GM19025 (cell line): ENCODE measurements at regions not wholly inside any gene's neighbourhood (a gene's known extent, or its start where the extent isn't known, plus 50 kb on each side); places are given as distances from the start of the nearest gene placed in this dataset.

Experiments
- ATAC-seq: cut with Tn5 transposase; IDR thresholded peaks from one replicate; pipeline ENCODE4 v1.9.1; 2021; ENCODE audit warnings: mild to moderate bottlenecking, low read depth, moderate library complexity; ENCODE audit not compliant: unreplicated experiment

DNA sequence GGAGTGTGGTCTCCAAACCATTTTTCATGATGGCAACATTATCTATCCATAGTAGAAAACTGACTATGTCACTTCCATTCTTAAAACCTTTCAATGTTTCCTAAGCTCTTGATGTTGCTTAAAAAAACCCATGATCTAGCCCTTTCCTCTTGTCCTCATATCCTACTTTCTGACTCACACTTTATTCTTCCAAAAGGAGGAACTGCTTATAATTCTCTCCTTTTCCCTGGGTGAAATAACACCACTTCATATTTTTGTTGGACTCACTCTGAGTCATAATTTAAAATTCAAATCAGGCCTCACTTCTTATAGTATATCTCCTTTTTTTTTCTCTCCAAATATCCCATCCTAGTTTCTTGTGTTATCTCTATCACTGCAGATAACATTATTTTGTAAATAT, 513.9 kb downstream of the MAN2A1 start:
- no peak for ATAC-seq

DNA sequence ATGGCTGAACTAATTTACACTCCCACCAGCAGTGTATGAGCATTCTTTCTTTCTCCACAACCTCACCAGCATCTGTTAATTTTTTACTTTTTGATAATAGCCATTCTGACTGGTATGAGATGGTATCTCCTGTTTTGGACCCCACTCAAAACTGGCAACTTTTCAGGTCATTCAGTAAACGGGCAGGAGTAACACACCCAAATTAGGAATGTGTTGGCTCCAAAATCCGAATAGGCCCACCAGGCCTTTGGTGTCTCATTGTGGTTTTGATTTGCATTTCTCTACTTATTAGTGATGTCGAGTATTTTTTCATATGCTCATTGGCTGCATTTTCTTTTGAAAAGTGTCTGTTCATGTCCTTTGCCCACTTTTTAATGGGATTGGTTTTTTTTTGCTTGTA, 517.1 kb downstream of the TMEM232 start:
- no peak for ATAC-seq

DNA sequence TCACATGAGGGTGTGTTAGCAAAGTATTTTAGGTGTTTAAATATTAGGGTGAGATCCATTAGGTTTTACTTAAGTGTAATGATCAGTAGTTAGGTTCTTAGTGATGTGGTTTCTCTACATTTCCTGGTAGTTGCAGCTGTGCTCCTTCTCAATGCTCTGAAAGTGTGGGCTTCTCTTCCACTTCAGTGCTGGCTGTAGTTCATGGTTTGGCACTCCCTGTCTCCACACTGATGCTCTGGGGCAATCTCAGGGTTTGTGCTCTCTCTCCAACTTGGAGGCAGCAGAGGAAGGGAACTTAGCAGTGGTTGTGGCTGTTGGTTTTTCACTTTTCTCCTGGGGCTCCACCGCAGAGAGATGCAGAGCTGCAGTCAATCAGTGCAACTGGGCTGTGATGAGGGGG, 507.5 kb downstream of the TMEM232 start:
- ATAC-seq: no peak

DNA sequence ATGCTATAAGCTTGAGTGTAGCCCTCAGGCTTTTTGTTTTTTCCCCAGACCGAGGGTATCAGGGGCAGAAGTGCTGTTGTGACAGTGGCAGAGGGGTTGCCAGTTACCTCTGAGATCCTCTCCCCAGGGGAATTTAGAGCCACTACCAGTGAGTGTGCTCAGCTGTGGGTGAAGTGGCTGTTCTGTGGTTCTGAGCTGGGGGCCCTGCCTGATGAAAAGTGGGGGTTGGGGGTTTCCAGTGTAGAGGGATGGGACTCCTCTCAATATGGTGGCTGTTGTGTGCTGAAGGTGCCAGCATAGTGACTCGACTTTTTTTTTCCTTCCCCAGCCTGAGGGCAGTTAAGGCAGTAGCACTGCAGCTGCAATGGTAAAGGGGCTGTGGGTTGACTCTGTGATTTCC, 506.7 kb downstream of the TMEM232 start:
- no peak for ATAC-seq

DNA sequence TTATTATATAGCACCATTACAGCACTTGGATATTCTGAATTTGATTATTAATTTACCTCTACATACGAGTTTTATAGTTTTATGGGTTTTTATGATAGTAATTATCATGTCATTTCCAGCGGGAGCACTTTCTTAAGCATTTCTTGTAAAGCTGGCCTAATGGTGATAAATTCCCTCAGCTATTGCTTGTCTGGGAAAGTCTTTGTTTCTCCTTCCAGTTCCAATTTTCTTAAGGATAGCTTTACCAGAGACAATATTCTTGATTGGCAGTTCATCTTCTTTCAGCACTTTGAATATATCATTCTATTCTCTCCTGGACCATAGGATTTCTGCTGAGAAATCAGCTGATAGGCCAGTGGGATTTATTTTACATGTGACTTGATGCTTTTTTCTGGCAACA, 505.4 kb downstream of the TMEM232 start:
- ATAC-seq: no peak

DNA sequence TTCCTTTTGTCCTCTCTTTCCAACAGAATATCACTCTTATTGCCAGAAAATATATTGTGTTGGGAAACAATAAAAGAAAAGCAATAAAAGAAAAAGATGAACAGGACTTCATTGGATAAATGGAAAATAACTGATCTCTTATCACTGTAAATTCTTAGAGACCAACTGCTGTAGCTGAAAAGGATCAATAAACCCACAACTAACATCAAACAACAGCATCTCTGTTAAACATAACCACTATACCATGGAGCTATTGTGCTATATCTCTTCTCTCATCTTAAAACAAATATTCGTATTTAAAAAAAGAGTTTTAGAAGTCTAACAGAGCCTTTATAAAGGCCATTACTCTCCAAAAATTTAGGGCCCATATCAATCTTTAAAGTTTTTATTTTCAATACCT, 502.4 kb downstream of the TMEM232 start:
- ATAC-seq: no peak

DNA sequence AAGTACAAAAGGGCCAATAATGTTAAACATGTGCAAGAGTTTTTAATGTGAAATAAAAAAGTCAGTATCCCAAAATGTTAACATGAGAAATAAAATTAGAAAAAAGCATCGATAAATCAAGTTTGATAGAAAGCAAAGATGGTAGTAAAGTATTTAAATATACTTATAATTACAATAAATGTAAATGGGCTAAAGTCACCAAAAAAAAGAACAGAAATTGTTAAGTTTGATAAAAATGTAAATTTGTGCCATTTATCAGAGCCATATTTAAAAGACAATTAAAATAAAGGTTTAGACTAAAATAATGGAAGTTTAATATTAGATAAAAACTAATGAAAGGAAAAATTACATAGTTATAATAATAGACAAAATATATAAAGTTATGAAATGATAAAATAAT, 500.5 kb downstream of the TMEM232 start:
- no peak for ATAC-seq

DNA sequence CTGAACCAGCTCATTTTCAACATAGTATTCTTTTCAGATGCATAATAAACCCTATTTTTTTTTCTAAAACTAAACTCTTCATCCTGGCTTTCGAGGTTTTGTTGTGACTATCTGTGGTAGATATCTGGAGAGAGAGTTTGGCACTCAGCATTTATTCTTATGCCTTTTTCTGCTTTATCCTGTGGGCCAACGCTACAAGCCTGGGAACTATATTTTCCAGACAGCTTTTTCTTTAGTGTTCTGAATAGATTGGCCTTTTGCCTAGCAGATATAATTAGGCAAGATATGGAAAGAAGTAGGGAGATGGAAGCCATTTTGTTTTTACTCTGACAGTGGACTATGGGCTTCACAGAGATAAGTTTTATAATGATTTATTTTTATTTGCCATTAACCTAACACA, 486.7 kb downstream of the TMEM232 start:
- ATAC-seq: no peak

DNA sequence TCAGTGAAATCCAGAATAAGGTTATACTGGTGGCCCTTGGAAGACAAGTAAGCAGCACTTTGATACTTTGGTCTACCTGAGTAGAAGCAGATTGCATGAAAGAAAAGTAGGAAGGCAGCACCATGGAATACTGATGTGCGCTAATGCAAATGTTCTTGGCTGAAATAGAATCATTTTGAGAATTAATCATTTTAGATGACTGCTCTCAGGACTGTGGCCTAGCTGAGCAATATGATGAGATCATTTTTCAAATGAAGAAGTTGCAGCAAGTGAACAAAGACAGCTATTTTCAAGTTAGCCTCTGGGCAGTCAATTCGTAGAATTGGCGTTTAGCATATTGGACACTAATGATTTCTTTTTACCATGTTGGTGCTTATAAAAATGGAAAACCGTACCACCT, 483.5 kb downstream of the TMEM232 start:
- ATAC-seq: no peak

DNA sequence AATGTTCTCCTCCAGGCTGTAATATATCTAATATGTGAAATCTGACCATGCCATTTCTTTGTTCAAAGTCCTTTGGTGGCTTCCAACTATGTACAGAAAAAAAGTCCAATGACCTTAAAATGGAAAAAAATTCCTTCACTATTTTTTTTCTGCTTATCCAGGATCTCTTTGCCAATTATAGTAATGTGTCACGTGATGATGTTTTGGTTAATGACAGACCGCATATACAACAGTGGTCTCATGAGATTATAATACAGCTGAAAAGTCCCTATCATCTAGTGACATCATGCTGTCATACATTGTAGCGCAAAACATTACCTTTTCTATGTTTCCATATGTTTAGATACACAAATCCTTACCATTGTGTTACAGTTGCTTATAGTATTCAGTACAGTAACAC, 477.6 kb downstream of the TMEM232 start:
- ATAC-seq: no peak

DNA sequence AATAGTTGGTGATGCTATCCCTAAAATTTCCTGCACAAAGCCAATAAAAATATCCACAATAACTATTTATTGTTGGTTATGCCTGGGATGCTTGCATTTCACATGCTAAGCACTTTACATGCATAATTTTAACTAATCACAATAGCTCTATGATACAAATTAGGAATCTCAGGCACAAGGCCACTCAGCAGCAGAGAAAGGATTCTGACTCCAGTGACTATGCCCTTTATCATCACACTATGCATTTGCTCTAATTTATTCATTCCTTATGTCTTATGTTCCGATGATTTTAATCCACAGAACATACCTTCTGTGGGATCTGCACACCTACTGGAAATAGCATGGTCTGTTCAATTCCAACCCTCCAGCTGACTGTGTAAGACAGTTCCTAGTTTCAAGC, 476.1 kb downstream of the TMEM232 start:
- ATAC-seq: no peak

DNA sequence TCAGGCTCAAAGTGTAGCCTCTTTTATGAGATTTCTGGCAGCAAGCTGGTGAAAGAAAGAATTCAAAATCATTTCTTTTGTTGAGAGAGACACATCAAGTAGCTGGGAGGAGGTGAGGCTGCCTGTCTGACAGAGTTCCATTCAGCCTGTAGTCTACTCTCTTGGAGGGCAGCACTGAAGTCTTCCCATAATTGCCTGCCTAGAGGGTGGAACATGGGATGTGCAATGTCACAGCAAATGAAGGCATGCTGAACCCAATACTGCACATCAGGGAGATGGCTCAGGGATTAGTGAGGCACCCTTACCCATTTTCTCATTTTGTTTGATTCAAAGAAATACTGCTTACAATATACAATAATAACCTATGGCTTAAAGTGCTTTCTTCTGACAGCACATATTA, 475.7 kb downstream of the TMEM232 start:
- ATAC-seq: no peak

DNA sequence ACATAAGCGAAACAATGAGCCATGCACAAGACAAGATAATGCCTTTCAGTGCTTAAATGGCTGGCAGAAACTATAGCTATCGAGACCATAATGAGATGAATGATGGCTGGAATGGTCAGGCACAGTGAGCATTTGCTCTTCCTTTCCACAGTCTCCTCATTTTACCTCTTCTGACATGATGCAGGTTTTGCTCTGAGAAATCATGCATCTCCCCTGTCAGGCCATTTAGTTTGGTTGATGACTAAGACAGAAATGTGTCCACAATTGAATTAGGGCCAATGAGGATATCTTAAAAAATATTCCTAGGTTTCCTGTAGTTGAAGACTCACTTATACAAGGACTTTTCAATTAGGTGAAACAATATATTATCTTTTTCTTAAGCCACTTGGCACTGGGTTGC, 475.1 kb downstream of the TMEM232 start:
- ATAC-seq: no peak

DNA sequence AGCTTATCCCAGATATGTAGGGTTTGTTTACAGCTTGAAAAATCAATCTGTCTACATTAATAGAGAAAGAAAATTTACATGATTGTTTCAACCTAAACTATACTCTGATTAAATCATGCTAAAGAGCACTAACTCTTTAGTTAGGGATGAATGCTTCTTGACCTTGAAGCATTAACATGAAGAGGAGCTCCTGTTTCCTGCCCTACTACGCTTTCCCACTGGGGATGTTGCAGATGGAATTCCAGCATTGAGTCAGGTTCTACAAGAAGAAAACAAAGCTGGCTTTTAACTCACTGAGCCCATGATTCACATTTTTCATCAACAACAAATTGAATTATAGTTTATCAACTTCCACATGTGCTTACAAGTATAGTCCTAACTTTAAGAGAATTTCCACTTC, 471.3 kb downstream of the TMEM232 start:
- no peak for ATAC-seq

DNA sequence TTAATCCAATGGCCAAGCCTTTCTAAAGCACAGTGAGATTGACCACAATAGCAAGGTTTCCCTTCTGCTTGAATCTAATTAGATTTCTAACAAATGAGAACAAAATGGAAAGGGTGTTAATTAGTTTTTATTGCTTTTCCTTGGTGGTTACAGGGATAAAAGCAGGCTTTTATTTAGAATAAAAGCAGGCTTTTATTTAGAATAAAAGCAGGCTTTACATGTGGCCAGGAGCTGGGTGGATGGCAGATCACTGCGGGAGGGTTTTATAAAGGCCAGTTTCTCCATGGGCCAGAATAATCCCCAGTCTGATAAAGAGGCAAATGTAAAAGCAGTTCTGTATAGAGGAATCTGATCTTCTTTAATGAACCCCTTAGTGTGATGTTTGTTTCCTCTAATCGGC, 470.2 kb downstream of the TMEM232 start:
- ATAC-seq: no peak

DNA sequence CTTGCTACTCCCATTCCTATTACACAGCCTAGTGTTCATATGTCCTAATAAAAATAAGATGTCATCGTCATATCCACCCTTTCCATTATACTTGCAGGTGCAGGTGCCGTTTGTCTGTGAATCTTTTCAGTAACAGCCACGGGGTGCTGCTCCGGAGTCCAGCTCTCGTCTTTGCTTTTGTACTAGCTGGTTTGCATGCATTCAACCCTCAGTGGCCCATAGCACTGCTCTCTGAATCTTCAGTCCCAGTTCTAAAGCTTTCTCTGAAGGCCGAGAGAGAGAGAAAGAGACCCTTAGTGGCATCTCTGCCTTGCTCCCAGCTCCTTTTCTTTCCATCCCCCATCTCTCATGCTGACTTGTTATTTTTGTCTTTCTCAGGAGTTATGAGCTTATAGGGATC, 468.5 kb downstream of the TMEM232 start:
- no peak for ATAC-seq

DNA sequence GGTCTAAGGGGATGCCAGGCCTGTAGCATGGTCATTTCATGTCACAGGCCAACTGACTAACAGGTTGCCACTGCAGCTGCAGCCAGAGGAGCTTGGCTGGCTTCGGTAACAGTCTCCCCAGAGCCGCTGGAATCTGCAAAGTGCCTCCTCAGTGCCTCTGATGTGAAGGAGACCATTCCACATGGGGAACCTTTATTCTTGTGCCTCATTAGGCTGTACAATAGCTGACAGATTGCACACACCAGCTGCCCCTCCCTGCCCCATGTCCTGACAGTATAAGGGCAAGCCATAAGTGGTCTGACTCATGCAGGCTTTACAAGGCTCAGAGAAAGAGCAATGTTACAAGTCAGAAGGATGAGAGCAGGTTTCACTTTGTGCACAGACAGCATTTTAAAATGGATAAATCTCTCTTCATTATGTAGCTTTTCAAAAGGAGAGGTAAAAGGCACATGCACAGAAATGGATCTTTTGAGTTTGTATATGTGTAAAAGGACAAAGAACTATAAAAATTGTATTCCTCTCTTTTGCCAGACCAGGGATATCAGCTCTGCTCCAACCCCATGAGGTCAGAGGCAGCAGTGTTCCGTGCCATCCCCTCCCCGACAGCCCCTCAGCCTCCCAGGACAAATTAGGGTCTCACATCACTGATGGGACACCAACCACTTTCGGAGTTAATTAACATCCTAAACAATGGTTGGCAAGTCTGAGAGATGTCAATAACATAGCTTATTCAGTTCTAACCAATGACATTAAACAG, 467.8 kb downstream of the TMEM232 start:
- no peak for ATAC-seq

DNA sequence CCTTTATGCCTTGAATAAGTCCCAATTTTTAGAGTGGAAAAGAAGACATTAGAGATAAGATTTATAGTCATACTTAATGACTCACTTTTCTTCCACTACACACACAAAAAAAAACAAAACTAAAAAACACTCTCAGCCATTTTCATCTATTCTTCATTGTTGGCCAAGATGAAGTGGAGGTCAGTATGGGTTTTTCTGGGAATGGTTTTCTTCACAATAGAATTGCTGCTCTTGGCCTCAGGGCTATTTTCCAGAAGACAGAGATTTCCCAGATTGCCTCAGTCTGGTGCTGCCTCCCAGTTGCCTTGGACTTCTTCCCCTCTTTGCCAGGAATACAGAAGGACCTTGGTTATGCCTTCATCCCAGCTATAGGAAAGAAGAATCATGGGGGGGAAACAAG, 463.7 kb downstream of the TMEM232 start:
- no peak for ATAC-seq

DNA sequence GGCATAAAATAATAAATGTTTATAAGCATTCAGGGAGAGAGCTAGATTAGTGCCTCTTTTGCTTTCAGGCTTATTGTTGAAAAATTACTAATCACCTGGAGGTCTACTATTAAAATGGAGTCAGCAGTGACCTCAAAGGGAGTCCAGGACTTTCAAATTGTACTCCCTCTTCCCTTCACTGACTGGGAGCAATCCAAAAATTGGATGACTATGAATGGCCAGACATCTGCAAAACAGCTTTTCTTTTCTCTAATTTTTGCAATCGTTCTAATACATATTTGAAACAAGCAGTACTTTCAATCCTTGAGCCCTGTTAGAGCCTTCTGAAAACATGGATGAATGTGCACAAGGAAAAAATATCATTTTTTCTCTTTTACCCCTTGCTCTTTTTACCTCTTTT, 461.8 kb downstream of the TMEM232 start:
- no peak for ATAC-seq

DNA sequence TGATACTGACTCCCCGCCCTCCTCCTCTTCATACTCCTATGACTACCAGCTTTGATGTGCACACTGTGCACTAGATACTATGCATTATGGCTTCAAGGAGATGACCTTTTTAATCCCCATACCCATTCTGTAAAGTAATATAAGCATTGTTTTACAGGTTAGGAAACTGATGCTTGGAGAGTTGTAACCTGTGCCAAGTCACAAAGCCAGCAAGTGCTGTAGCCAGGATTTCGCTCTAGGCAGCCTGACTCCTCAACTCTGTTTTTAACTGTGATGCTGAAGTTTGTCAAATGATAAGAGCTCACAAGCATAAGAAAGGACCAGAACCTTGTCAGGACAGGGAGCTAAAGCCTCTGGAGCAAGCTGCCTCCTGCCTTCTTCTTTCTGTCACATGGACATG, 461.3 kb downstream of the TMEM232 start:
- no peak for ATAC-seq

DNA sequence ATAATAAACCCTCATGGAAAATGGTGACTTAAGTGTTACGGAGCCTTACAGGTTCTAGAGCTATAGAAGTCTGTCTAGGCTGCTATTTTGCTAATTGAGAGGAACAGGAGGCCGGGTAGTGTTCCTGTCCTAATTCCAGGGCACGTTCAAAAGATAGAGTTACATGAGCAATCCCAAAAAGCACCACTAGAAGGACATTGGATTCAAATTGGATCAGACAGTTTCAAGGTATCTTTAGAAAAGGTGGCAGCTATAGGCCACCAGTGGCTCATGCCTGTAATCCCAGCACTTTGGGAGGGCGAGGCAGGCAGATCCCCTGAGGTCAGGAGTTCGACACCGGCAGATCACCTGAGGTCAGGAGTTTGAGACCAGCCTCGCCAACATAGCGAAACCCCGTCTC, 458.8 kb downstream of the TMEM232 start:
- ATAC-seq: no peak

DNA sequence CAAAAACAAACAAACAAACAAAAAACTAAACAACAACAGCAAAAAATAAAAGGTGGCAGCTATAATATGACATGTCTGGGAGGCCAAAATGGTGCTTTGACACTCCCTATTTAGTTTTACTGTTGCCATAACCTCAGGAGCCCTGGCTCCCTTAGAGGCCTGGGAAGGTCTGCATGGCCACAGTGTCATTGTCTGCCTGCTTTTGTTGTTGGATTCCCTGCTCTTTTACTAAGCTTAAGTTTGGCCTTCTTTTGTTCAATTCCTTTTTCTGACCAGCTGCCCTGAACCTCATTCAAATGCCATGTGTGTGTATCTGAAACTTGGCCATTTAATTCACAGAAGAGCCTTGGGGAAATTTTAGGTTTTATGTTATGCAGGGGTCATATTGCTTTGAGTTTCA, 458.2 kb downstream of the TMEM232 start:
- ATAC-seq: no peak

DNA sequence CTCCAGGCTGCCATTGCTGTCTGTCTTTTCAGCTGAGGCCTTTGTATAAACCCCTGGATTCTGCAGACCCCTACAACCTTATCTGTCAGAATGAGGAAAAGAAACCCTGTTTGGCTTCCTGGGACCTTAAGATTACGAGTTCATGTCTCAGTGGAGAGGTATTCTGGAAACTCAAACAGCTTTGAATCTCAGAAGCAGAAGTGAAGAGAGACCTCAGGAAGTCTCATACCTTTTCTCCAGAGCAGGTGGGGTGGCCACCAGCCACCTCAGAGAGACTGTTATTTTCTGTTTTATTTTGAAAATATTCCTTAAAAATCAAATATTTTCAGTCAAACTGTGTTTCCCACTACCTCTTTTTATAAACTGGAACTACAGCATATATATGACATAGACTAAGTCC, 457.5 kb downstream of the TMEM232 start:
- no peak for ATAC-seq
